Stimulated activated effector memory CD8-positive, alpha-beta T cell treated with anti-CD3 and anti-CD28 coated beads, Interleukin-12 subunit alpha, Interleukin-12 subunit beta, amount 100 ng/mL, for 72 hours (primary cell): ENCODE measurements at regions not wholly inside any gene's neighbourhood (a gene's known extent, or its start where the extent isn't known, plus 50 kb on each side); places are given as distances from the start of the nearest gene placed in this dataset.

ENCODE experiments used
- ATAC-seq: fragments of 150-1000 bp; cut with Tn5 transposase; 2 replicates; pipeline ENCODE4 v1.10.0; 2021
- DNase-seq, 2 donors: peaks; one replicate each; pipeline ENCODE4 v3.0.0; 2021 to 2022; ENCODE audit warnings: low spot score in 2 of 2
- H3K27ac Mint-ChIP-seq: one replicate; pipeline ENCODE4 v1.8.0; 2022; ENCODE audit warnings: mild to moderate bottlenecking, mixed read lengths
- H3K36me3 Mint-ChIP-seq: one replicate; pipeline ENCODE4 v1.8.0; 2022; ENCODE audit warnings: mild to moderate bottlenecking, mixed read lengths
- H3K4me1 Mint-ChIP-seq: one replicate; pipeline ENCODE4 v1.8.0; 2022; ENCODE audit warnings: mixed read lengths
- H3K4me3 Mint-ChIP-seq: one replicate; pipeline ENCODE4 v1.8.0; 2022; ENCODE audit warnings: mild to moderate bottlenecking, mixed read lengths
- H3K9me3 Mint-ChIP-seq: one replicate; pipeline ENCODE4 v1.8.0; 2022; ENCODE audit warnings: mixed read lengths

DNA sequence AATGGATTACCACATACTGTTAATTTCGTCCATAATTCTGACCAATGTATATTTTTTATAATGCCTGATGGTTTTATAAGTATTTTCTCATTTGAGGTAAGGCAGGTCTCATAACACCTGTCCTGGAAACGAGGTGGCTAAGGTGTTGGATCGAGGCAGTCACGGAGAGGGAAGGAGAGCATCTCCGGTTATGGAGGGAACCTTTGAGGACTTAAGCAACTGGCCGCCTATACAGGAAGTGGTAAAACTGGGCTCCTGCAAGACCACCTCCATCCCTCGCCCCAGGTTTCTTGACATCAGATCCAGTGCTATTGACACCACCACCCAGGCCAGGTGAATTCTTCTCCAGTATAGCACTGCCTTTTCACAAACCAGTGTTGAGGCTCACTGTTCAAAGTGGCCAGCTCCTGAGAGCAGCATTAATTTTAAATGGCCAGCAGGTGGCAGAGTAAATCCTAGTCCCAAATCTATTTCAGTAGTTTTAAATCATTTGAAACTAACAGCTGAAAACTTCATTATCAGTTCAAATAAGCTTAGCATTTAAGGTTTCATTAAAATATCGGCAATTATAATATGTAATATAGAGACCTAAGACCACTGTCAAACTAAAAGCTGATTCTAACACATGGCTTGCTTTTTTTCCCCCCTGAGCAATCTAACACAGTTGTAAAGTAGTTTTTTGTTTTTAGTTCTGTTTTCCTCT is 100.8 kb downstream of the PPM1A start:
- Mint-ChIP-seq H3K27ac (no peak overlapping the region), H3K4me1 (peaks cover 4% of the 10 kb centered on the region), H3K4me3 (no peak overlapping the region), H3K36me3 (no peaks in the 10 kb centered on the region), H3K9me3 (no peaks in the 10 kb centered on the region)
- DNase-seq (no peak), ATAC-seq (peak; percentile 50)

- H3K9me3 Mint-ChIP-seq: no peaks in the 10 kb centered on the region
- H3K36me3 Mint-ChIP-seq: no peaks in the 10 kb centered on the region
- peaks cover 4% of the 10 kb centered on the region for H3K4me1 Mint-ChIP-seq
- no peak for DNase-seq
- no peak overlapping the region for H3K4me3 Mint-ChIP-seq
- no peak for ATAC-seq
- no peak overlapping the region for H3K27ac Mint-ChIP-seq
These were observed 101.3 kb downstream of the PPM1A start for GRCh38 chr14:60350366-60350720.

DNA sequence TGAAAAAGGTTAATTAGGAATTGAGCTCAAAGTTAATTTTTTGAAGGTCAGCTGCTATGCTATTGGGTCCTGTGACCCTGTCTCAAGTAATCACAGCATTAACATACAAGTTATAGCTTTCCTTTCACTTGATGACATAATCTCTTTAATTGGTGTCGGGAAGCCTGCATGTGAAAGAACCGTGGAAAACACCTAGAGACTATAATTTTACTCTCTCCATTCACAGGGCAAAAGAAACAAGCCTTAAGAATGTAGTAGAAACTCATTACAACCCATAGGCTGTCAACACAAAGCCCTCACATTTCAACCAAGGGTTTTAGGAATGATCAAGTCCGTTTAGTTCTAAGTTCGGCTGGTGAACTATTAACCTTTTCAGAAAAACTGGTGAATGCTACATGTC is 104.4 kb downstream of the PPM1A start:
- Mint-ChIP-seq H3K4me1 (no peaks in the 10 kb centered on the region), H3K27ac (no peak overlapping the region), H3K4me3 (no peak overlapping the region), H3K9me3 (no peaks in the 10 kb centered on the region), H3K36me3 (no peaks in the 10 kb centered on the region)
- no peak for DNase-seq
- ATAC-seq: no peak

DNA sequence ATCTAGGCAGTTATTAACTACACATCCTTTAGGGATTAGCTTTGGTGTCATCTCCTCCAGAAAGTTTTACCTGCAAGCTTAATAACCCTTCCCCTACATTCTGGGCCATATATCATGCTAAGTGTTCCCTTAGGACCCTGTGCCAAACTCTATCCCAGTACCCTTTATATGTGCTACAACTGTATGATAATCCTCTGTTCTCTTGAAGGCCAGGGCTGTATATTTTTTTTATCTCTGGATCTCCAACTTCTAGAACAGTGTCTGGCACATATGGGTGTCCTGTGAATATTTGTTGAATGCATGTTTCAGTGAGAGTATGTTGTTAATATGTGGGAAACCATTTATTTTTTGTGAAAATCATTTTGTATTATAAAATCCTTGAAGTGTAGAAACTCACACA is 106.7 kb downstream of the PPM1A start:
- no peaks in the 10 kb centered on the region for H3K9me3 Mint-ChIP-seq
- no peak overlapping the region for H3K27ac Mint-ChIP-seq
- no peak overlapping the region for H3K4me3 Mint-ChIP-seq
- ATAC-seq (no peak), DNase-seq (no peak)
- H3K36me3 Mint-ChIP-seq: no peaks in the 10 kb centered on the region
- no peaks in the 10 kb centered on the region for H3K4me1 Mint-ChIP-seq

DNA sequence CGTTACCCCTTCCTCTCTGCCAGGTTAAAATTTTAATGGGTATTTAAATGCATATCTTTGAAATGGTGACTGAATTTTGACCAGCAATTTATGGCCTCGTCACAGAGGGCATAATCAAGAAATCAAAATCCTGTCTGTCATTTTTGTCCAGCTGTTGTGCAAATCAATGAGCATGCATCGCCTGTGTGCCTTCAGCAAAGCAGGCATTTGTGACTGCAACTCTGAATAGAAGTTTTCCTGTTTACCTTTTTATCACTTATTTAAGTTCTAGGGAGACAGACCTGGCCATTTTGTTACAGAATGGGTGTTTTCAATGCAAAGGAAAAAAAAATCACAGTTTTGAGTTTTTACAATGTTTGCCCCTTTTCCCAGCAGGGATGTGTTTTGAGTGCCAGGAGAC is 107.4 kb downstream of the PPM1A start:
- Mint-ChIP-seq H3K27ac (no peak overlapping the region), H3K36me3 (no peaks in the 10 kb centered on the region), H3K4me3 (no peak overlapping the region), H3K9me3 (no peaks in the 10 kb centered on the region), H3K4me1 (no peaks in the 10 kb centered on the region)
- ATAC-seq (no peak), DNase-seq (no peak)

GRCh38 chr14:60356906-60357550 is 108.0 kb downstream of the PPM1A start:
- H3K9me3 Mint-ChIP-seq: no peaks in the 10 kb centered on the region
- H3K36me3 Mint-ChIP-seq: no peaks in the 10 kb centered on the region
- no peak overlapping the region for H3K27ac Mint-ChIP-seq
- DNase-seq (no peak), ATAC-seq (no peak)
- H3K4me3 Mint-ChIP-seq: no peak overlapping the region
- no peaks in the 10 kb centered on the region for H3K4me1 Mint-ChIP-seq

GRCh38 chr14:60357551-60358149 is 108.6 kb downstream of the PPM1A start:
- H3K9me3 Mint-ChIP-seq: no peaks in the 10 kb centered on the region
- H3K27ac Mint-ChIP-seq: no peak overlapping the region
- H3K36me3 Mint-ChIP-seq: no peaks in the 10 kb centered on the region
- ATAC-seq (no peak), DNase-seq (no peak)
- H3K4me3 Mint-ChIP-seq: no peak overlapping the region
- no peaks in the 10 kb centered on the region for H3K4me1 Mint-ChIP-seq

DNA sequence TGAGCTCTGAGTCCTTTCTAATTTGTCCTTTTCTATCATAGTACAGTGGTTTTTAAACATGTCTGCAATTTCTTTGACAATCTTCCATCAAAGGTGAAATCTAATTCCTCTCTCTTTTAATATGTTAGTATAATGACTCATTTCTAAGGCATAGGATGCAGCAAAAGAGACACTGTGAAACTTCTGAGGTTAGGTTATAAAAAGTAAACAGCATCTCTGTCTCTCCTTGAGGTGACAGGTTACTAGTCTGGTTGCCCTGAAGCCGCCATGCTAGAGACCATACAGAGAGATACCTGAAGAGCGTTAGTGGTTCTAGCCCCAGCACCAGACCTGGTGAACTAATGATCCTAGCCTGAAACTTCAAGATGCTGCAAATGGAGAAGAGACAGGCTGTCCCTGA is 114.3 kb downstream of the PPM1A start:
- Mint-ChIP-seq H3K27ac (no peak overlapping the region), H3K4me1 (no peaks in the 10 kb centered on the region), H3K9me3 (no peaks in the 10 kb centered on the region), H3K36me3 (no peaks in the 10 kb centered on the region), H3K4me3 (no peak overlapping the region)
- DNase-seq (no peak), ATAC-seq (no peak)

GRCh38 chr14:60363687-60364086 is 114.7 kb downstream of the PPM1A start:
- Mint-ChIP-seq H3K36me3 (no peaks in the 10 kb centered on the region), H3K4me3 (no peak overlapping the region), H3K9me3 (no peaks in the 10 kb centered on the region), H3K4me1 (no peaks in the 10 kb centered on the region), H3K27ac (no peak overlapping the region)
- ATAC-seq: no peak
- DNase-seq: no peak

DNA sequence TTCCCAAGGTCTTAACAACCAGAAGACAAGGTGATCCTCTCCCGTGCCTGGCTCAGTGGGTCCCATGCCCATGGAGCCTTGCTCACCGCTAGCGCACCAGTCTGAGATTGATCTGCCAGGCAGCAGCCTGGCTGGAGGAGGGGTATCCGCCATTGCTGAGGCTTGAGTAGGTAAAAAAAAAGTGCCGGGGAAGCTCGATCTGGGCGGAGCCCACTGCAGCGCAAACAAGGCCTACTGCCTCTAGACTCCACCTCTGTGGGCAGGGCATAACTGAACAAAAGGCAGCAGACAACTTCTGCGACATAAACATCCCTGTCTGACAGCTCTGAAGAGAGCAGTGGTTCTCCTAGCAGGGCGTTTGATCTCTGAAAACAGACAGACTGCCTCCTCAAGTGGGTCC is 104.0 kb downstream of the C14orf39 start:
- Mint-ChIP-seq H3K4me3 (no peak overlapping the region), H3K27ac (no peak overlapping the region), H3K36me3 (peaks cover 5% of the 10 kb centered on the region), H3K9me3 (no peaks in the 10 kb centered on the region), H3K4me1 (no peaks in the 10 kb centered on the region)
- no peak for ATAC-seq
- no peak for DNase-seq
